HuH-7.5 (cell line): ENCODE measurements at regions not wholly inside any gene's neighbourhood (a gene's known extent, or its start where the extent isn't known, plus 50 kb on each side); places are given as distances from the start of the nearest gene placed in this dataset.
"Not testable (repeated sequence)": the region's sequence is repeated elsewhere in the genome, so short reads cannot be mapped to it uniquely, and the experiment has no call there.

ENCODE experiments used
- DNase-seq: peaks from one replicate; pipeline ENCODE4 v3.0.0; 2011; ENCODE audit warnings: low spot score

- DNase-seq: no peak
Measured at GRCh38 chr5:5883146-5883545, 460.7 kb downstream of the ICE1 start.

GRCh38 chr5:5882706-5883105 lies 460.2 kb downstream of the ICE1 start:
- DNase-seq: no peak

GRCh38 chr5:5881294-5881693 lies 458.8 kb downstream of the ICE1 start:
- no peak for DNase-seq

- DNase-seq: no peak
Measured at GRCh38 chr5:5880077-5880763, 457.7 kb downstream of the ICE1 start.

GRCh38 chr5:5857396-5857795 lies 434.9 kb downstream of the ICE1 start:
- no peak for DNase-seq

- DNase-seq: no peak
Measured at GRCh38 chr5:5854087-5854486, 431.6 kb downstream of the ICE1 start.

- no peak for DNase-seq
Measured at GRCh38 chr5:5838493-5838892, 416.0 kb downstream of the ICE1 start.

GRCh38 chr5:5831622-5832021 lies 409.1 kb downstream of the ICE1 start:
- not testable (repeated sequence) for DNase-seq

GRCh38 chr5:5828619-5829018 lies 406.1 kb downstream of the ICE1 start:
- no peak for DNase-seq

- DNase-seq: no peak
Measured at GRCh38 chr5:5826911-5827310, 404.4 kb downstream of the ICE1 start.

GRCh38 chr5:5822729-5823257 lies 400.3 kb downstream of the ICE1 start:
- no peak for DNase-seq

GRCh38 chr5:5816960-5817359 lies 394.5 kb downstream of the ICE1 start:
- no peak for DNase-seq

- DNase-seq: no peak
Measured at GRCh38 chr5:5813441-5813840, 391.0 kb downstream of the ICE1 start.

GRCh38 chr5:5810461-5810860 lies 388.0 kb downstream of the ICE1 start:
- no peak for DNase-seq

- no peak for DNase-seq
Measured at GRCh38 chr5:5805916-5806315, 383.4 kb downstream of the ICE1 start.

GRCh38 chr5:5804478-5805233 lies 382.2 kb downstream of the ICE1 start:
- DNase-seq: no peak

GRCh38 chr5:5800801-5801761 lies 378.6 kb downstream of the ICE1 start:
- no peak for DNase-seq

- DNase-seq: no peak
Measured at GRCh38 chr5:5799826-5800225, 377.3 kb downstream of the ICE1 start.

GRCh38 chr5:5799229-5799628 lies 376.8 kb downstream of the ICE1 start:
- no peak for DNase-seq

- DNase-seq: no peak
Measured at GRCh38 chr5:5798462-5798861, 376.0 kb downstream of the ICE1 start.

GRCh38 chr5:5798041-5798440 lies 375.6 kb downstream of the ICE1 start:
- DNase-seq: no peak

- DNase-seq: no peak
Measured at GRCh38 chr5:5795074-5795771, 372.7 kb downstream of the ICE1 start.
